ENCODE measurements at regions not wholly inside any gene's neighbourhood (a gene's known extent, or its start where the extent isn't known, plus 50 kb on each side); places are given as distances from the start of the nearest gene placed in this dataset.

- TF ChIP-seq CTCF (IDR thresholded peaks at IDR 0.05) (no peak), POLR2A (IDR thresholded peaks at IDR 0.05) (no peak), POLR2AphosphoS5 (IDR thresholded peaks at IDR 0.05) (no peak), EP300 (IDR thresholded peaks at IDR 0.05; ENCODE audit: low read depth) (no peak)
These were observed 236.2 kb upstream of the PRSS58 start for GRCh38 chr7:142494021-142494420.
